ENCODE measurements at regions not wholly inside any gene's neighbourhood (a gene's known extent, or its start where the extent isn't known, plus 50 kb on each side); places are given as distances from the start of the nearest gene placed in this dataset.

GRCh38 chr10:53422223-53422888 lies 649.8 kb upstream of the MBL2 start:
- no peaks in the 10 kb centered on the region for H3K36me3 Mint-ChIP-seq (ENCODE audit: low read depth)
- no peak for DNase-seq
- H3K4me1 Mint-ChIP-seq (ENCODE audit: low read depth) = no peaks in the 10 kb centered on the region

GRCh38 chr10:53412651-53413050 lies 640.1 kb upstream of the MBL2 start:
- Mint-ChIP-seq H3K4me1 (ENCODE audit: low read depth) (no peaks in the 10 kb centered on the region), H3K36me3 (ENCODE audit: low read depth) (no peaks in the 10 kb centered on the region), H3K4me3 (no peak overlapping the region), H3K27me3 (ENCODE audit: insufficient read depth) (no peaks in the 10 kb centered on the region), H3K27ac (no peak overlapping the region), H3K9me3 (peaks cover 30% of the 10 kb centered on the region)
- TF ChIP-seq CTCF (IDR thresholded peaks at IDR 0.05) = no peak
- DNase-seq = no peak

More at GRCh38 chr10:53422223-53422888, 649.8 kb upstream of the MBL2 start:
- no peaks in the 10 kb centered on the region for H3K27me3 Mint-ChIP-seq (ENCODE audit: insufficient read depth)
- peaks cover 39% of the 10 kb centered on the region for H3K9me3 Mint-ChIP-seq
- TF ChIP-seq CTCF (IDR thresholded peaks at IDR 0.05) = no peak
- H3K4me3 Mint-ChIP-seq = no peak overlapping the region
- H3K27ac Mint-ChIP-seq = no peak overlapping the region

GRCh38 chr10:53406532-53406931 lies 633.9 kb upstream of the MBL2 start:
- no peaks in the 10 kb centered on the region for H3K4me1 Mint-ChIP-seq (ENCODE audit: low read depth)
- no peak for TF ChIP-seq CTCF (IDR thresholded peaks at IDR 0.05)
- no peak for DNase-seq

GRCh38 chr10:53403688-53404087 lies 631.1 kb upstream of the MBL2 start:
- Mint-ChIP-seq H3K27me3 (ENCODE audit: insufficient read depth) (no peaks in the 10 kb centered on the region), H3K4me1 (ENCODE audit: low read depth) (no peaks in the 10 kb centered on the region), H3K27ac (no peak overlapping the region), H3K9me3 (peaks cover 17% of the 10 kb centered on the region), H3K36me3 (ENCODE audit: low read depth) (0 out of 2 replicates have a peak, but pooled peaks cover 4% of the 10 kb centered on the region), H3K4me3 (no peak overlapping the region)
- TF ChIP-seq CTCF (IDR thresholded peaks at IDR 0.05) = no peak
- no peak for DNase-seq

More at GRCh38 chr10:53406532-53406931, 633.9 kb upstream of the MBL2 start:
- H3K27me3 Mint-ChIP-seq (ENCODE audit: insufficient read depth) = no peaks in the 10 kb centered on the region
- peaks cover 13% of the 10 kb centered on the region for H3K9me3 Mint-ChIP-seq
- H3K36me3 Mint-ChIP-seq (ENCODE audit: low read depth) = no peaks in the 10 kb centered on the region
- H3K27ac Mint-ChIP-seq = no peak overlapping the region
- H3K4me3 Mint-ChIP-seq = no peak overlapping the region

GRCh38 chr10:53402594-53402993 lies 630.0 kb upstream of the MBL2 start:
- no peak for DNase-seq
- H3K4me3 Mint-ChIP-seq = no peak overlapping the region
- no peaks in the 10 kb centered on the region for H3K4me1 Mint-ChIP-seq (ENCODE audit: low read depth)
- no peaks in the 10 kb centered on the region for H3K27me3 Mint-ChIP-seq (ENCODE audit: insufficient read depth)
- no peak for TF ChIP-seq CTCF (IDR thresholded peaks at IDR 0.05)
- peaks cover 19% of the 10 kb centered on the region for H3K9me3 Mint-ChIP-seq
- H3K36me3 Mint-ChIP-seq (ENCODE audit: low read depth) = 0 out of 2 replicates have a peak, but pooled peaks cover 4% of the 10 kb centered on the region
- no peak overlapping the region for H3K27ac Mint-ChIP-seq

All from HFFc6 (cell line).